Mesenchymal stem cell (in vitro differentiated cells and primary cell): ENCODE measurements at regions not wholly inside any gene's neighbourhood (a gene's known extent, or its start where the extent isn't known, plus 50 kb on each side); places are given as distances from the start of the nearest gene placed in this dataset.

Experiments used
- DNase-seq: peaks from one replicate; pipeline ENCODE4 v3.0.0-alpha.2; 2013
- H2AFZ ChIP-seq: one replicate; pipeline ENCODE4 v1.6.1; 2013; ENCODE audit warnings: low read depth, mild to moderate bottlenecking, control low read depth, inconsistent platforms, low read length, moderate library complexity
- H2AK5ac ChIP-seq: 2 replicates; pipeline ENCODE4 v1.6.1; 2013; ENCODE audit warnings: low read length, moderate library complexity, mild to moderate bottlenecking, inconsistent platforms; ENCODE audit not compliant: severe bottlenecking
- H2BK120ac ChIP-seq: one replicate; pipeline ENCODE4 v1.6.1; 2013; ENCODE audit warnings: low read depth, mild to moderate bottlenecking, inconsistent platforms, low read length, moderate library complexity
- H2BK12ac ChIP-seq, 2 experiments: one replicate each; pipeline ENCODE4 v1.6.1; 2013; ENCODE audit warnings: inconsistent platforms in 2 of 2, low read length in 2 of 2, mild to moderate bottlenecking in 2 of 2, moderate library complexity in 2 of 2, control low read depth in 1 of 2
- H2BK15ac ChIP-seq: one replicate; pipeline ENCODE4 v1.6.1; 2013; ENCODE audit warnings: mild to moderate bottlenecking, low read depth, inconsistent platforms; ENCODE audit not compliant: poor library complexity, severe bottlenecking
- H2BK5ac ChIP-seq: 2 replicates; pipeline ENCODE4 v1.6.1; 2013; ENCODE audit warnings: low read depth, mild to moderate bottlenecking, low read length, control low read depth, inconsistent platforms; ENCODE audit not compliant: poor library complexity, severe bottlenecking
- H3K14ac ChIP-seq, 2 experiments: one replicate each; pipeline ENCODE4 v1.6.1; 2013; ENCODE audit warnings: inconsistent platforms in 2 of 2, low read length in 2 of 2, control low read depth in 1 of 2, mild to moderate bottlenecking in 1 of 2, moderate library complexity in 1 of 2
- H3K18ac ChIP-seq, 2 experiments: one replicate each; pipeline ENCODE4 v1.6.1; 2013; ENCODE audit warnings: inconsistent platforms in 2 of 2, low read length in 2 of 2, control low read depth in 1 of 2, low read depth in 1 of 2, mild to moderate bottlenecking in 1 of 2
- H3K23ac ChIP-seq, 2 experiments: one replicate each; pipeline ENCODE4 v1.6.1; 2013; ENCODE audit warnings: inconsistent platforms in 2 of 2, low read length in 2 of 2, mild to moderate bottlenecking in 2 of 2, moderate library complexity in 2 of 2, control low read depth in 1 of 2
- H3K27ac ChIP-seq: 2 replicates; pipeline ENCODE4 v1.5.1; 2013; ENCODE audit warnings: mild to moderate bottlenecking, moderate library complexity, low read length, control low read depth, inconsistent platforms; ENCODE audit not compliant: poor library complexity, severe bottlenecking
- H3K27me3 ChIP-seq, 2 experiments: 2 replicates each; pipeline versions ENCODE4 v1.6.1 to v1.7.0; 2013; ENCODE audit warnings: low read length in 2 of 2, mild to moderate bottlenecking in 2 of 2, moderate library complexity in 2 of 2, control low read depth in 1 of 2, inconsistent platforms in 1 of 2; ENCODE audit not compliant: control insufficient read depth in 1 of 2, insufficient read depth in 1 of 2
- H3K36me3 ChIP-seq, 2 experiments: 2 replicates each; pipeline versions ENCODE4 v1.6.1 to v1.7.0; 2013; ENCODE audit warnings: low read length in 2 of 2, control low read depth in 1 of 2, inconsistent platforms in 1 of 2, low read depth in 1 of 2, mild to moderate bottlenecking in 1 of 2; ENCODE audit not compliant: insufficient read depth in 2 of 2, control insufficient read depth in 1 of 2
- H3K4ac ChIP-seq, 2 experiments: one replicate each; pipeline ENCODE4 v1.6.1; 2013; ENCODE audit warnings: inconsistent platforms in 2 of 2, low read length in 2 of 2, mild to moderate bottlenecking in 2 of 2, moderate library complexity in 2 of 2, control low read depth in 1 of 2, low read depth in 1 of 2
- H3K4me1 ChIP-seq: 2 replicates; pipeline ENCODE4 v1.6.1; 2013; ENCODE audit warnings: low read depth, low read length, control low read depth; ENCODE audit not compliant: control insufficient read depth, insufficient read depth
- H3K4me2 ChIP-seq: 2 replicates; pipeline ENCODE4 v1.6.1; 2013; ENCODE audit warnings: low read length, mild to moderate bottlenecking, inconsistent platforms; ENCODE audit not compliant: poor library complexity, severe bottlenecking
- H3K4me3 ChIP-seq, 2 experiments: 2 replicates each; pipeline versions ENCODE4 v1.5.1 to v1.7.0; 2013; ENCODE audit warnings: low read length in 2 of 2, mild to moderate bottlenecking in 2 of 2, control low read depth in 1 of 2, low read depth in 1 of 2; ENCODE audit not compliant: insufficient read depth in 1 of 2
- H3K79me1 ChIP-seq: replicated peaks from 2 replicates; pipeline ENCODE4 v1.6.1; 2013; ENCODE audit warnings: mild to moderate bottlenecking, control low read depth, low read length, inconsistent platforms; ENCODE audit not compliant: poor library complexity, severe bottlenecking
- H3K9ac ChIP-seq: 2 replicates; pipeline ENCODE4 v1.7.0; 2013; ENCODE audit warnings: mild to moderate bottlenecking, low read length, moderate library complexity
- H3K9me3 ChIP-seq: 2 replicates; pipeline ENCODE4 v1.7.0; 2013; ENCODE audit warnings: mild to moderate bottlenecking, low read length; ENCODE audit not compliant: control insufficient read depth
- H4K8ac ChIP-seq: one replicate; pipeline ENCODE4 v1.6.1; 2013; ENCODE audit warnings: inconsistent platforms, mild to moderate bottlenecking, low read length, moderate library complexity
- H4K91ac ChIP-seq: one replicate; pipeline ENCODE4 v1.6.1; 2013; ENCODE audit warnings: mild to moderate bottlenecking, low read length, inconsistent platforms
- WGBS: methylation state at CpG from one replicate; pipeline ENCODE4 v1.1.7; 2013; ENCODE audit warnings: mixed read lengths; 5-methylcytosine and 5-hydroxymethylcytosine counted together

DNA sequence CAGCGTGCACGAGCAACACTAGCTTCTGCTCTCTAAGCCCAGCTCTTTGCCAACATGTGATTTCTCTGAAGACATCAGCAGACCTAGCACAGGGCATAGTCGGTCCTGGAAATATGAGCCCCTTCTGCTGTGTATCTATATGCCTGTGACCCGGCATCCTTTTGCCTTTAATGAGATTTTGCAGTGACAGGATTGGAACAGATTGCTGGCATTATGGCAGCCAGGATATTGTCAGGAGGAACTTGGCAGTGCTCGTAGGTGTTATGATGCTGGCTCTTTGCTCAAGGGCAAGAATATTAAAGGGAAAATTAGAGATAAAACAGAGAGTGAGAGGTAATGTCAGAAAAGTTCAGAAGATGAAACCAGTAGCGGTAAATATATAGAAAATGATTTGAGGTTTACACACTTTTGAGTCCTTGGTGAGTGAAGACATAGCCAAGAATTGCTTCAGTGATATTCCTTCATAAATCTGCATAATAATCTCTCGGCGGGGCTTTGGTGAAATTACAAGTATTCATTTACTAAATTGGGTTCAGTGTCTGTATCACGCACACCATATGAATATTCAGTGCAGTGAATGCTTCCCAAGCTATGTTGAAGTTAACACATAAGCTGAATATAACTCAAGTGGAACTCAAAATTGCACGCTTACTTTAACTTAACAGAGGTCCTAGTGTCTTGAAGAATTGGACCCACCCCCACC, 502.1 kb upstream of the NR3C2 start:
- no peak for DNase-seq
- Histone ChIP-seq H3K79me1 (no peaks in the 10 kb centered on the region), H2BK5ac (no peak overlapping the region), H3K4me1 (no peaks in the 10 kb centered on the region), H3K23ac (no peak overlapping the region), H3K18ac (no peak overlapping the region), H4K91ac (no peak overlapping the region), H3K36me3 (no peaks in the 10 kb centered on the region), H3K9ac (no peak overlapping the region), H3K4me2 (no peak overlapping the region), H2BK12ac (no peak overlapping the region), H3K4ac (no peak overlapping the region), H2AFZ (no peak overlapping the region), H3K27ac (no peak overlapping the region), H3K14ac (no peak overlapping the region), H2AK5ac (no peak overlapping the region), H2BK15ac (no peak overlapping the region), H2BK120ac (no peak overlapping the region), H4K8ac (no peak overlapping the region), H3K27me3 (no peaks in the 10 kb centered on the region), H3K9me3 (peaks cover 9% of the 10 kb centered on the region), H3K4me3 (no peak overlapping the region)
- 79% methylated on average over 9 of the region's 10 CpGs for WGBS

DNA sequence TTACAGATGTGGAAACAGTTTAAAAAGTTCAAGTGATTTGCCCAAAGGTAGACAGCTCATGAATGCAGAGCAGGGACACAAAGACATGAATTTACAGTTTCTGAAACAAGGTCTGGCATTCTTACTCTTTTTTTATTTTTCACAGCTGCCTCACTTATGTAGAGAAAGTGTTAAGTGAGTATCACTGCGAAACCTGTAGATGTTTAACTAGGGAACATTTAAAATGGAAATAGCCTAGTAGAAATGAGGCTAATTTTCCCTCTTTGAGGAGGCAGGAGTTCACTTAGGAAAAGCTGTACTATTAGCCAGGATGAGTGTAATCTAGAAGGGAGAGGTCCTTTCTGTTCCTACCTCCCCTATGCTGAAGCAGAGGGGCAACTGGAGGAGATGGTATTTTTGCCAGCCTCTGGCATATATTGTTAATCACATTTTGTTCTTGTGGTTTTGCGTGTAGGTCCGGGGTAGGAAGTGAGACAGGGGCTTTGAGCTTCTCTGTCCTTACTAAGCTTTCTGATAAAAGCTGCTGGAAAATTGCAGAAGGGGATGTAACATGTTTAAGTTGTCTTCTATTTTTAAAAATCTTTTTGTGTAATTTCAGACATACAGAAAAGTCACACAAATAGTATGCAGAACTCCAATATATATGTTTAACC, 492.8 kb upstream of the NR3C2 start:
- Histone ChIP-seq H2BK5ac (no peak overlapping the region), H3K9ac (no peak overlapping the region), H2AK5ac (no peak overlapping the region), H3K23ac (no peak overlapping the region), H3K4me1 (no peaks in the 10 kb centered on the region), H3K9me3 (peaks cover 16% of the 10 kb centered on the region), H3K4me2 (no peak overlapping the region), H4K8ac (no peak overlapping the region), H3K4ac (no peak overlapping the region), H4K91ac (no peak overlapping the region), H3K14ac (no peak overlapping the region), H3K18ac (no peak overlapping the region), H2BK120ac (no peak overlapping the region), H2BK15ac (no peak overlapping the region), H3K79me1 (no peaks in the 10 kb centered on the region), H2BK12ac (no peak overlapping the region), H3K4me3 (no peak overlapping the region), H3K27me3 (no peaks in the 10 kb centered on the region), H3K27ac (no peak overlapping the region), H3K36me3 (no peaks in the 10 kb centered on the region), H2AFZ (no peak overlapping the region)
- DNase-seq: no peak
- WGBS: 52% methylated on average over 3 of the region's 3 CpGs

DNA sequence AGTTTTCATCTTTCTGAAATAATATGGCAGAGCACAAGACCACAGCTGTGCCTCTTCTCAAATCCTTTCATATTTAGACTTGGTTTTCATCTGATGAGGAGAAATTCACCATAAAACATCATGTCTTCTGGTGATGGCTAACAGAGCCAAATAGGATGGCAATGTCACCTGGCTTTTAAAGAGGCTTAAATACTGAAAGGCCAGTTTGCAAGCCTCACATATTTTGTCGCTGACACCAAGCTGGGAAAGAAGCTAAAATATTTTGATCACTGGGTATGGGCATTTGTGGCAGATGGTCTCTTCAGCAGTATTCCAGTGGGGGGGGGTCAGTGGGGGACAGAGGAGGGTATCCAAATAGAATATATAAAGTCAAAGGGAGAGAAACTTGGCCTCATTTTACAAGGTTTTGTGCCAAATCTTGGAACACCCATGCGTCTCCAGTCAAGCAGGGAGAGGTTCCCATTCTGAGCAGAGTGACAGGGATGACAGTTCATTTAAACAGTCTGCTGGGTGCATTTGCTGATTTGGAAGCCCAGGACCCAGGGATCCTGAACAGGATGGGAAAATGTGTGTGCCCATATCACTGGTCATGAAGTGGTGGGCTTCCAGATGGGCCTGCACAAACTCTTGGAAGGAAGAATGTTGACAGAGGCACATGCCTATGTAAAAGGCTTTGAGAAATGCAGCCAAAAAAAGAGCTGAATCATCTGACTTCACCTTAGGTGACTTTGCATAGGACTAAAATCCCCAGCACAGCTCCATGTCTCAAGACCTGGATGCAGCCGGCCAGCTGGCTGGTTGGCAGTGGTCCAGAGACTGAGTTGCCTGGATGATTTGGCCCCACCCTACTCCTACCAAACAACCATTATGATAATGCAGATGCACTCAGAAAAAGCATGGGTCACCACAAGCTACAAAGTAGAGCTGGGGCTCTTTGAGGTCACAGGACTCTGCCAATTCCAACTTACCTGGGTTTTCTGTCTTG, 484.4 kb upstream of the NR3C2 start:
- 90% methylated on average over 3 of the region's 3 CpGs for WGBS

DNA sequence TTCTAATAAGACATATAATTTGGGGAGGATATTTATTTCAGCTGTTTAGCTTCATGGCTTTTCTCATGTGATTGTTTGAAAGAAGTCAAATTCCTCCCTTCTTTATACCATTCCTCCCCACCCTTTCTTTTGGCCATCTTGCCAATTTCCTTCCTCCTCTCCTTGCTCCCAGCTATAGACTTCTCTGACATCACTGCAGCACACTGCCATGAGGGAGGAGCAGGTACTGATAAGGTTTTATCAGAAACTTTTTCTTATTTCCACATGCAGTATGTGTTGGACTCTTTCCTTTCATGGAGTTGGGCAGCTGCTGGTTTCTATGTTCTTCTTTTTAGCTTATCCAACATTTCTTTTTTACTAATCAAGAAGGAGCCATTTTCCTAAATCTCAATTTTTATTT, 481.7 kb upstream of the NR3C2 start:
- H2BK5ac ChIP-seq: no peak overlapping the region
- no peaks in the 10 kb centered on the region for H3K4me1 ChIP-seq
- no peak overlapping the region for H2BK12ac ChIP-seq
- H3K79me1 ChIP-seq: no peaks in the 10 kb centered on the region
- H3K27me3 ChIP-seq: no peaks in the 10 kb centered on the region
- no peak overlapping the region for H2BK15ac ChIP-seq
- H3K23ac ChIP-seq: no peak overlapping the region
- H3K36me3 ChIP-seq: no peaks in the 10 kb centered on the region
- no peak overlapping the region for H3K4me3 ChIP-seq
- H3K14ac ChIP-seq: no peak overlapping the region
- H3K9me3 ChIP-seq: peaks cover 7% of the 10 kb centered on the region
- H3K9ac ChIP-seq: no peak overlapping the region
- no peak overlapping the region for H4K91ac ChIP-seq
- no peak overlapping the region for H2AK5ac ChIP-seq
- no peak overlapping the region for H4K8ac ChIP-seq
- H2AFZ ChIP-seq: no peak overlapping the region
- H3K18ac ChIP-seq: no peak overlapping the region
- no peak overlapping the region for H3K4me2 ChIP-seq
- H3K4ac ChIP-seq: no peak overlapping the region
- no peak for DNase-seq
- no peak overlapping the region for H3K27ac ChIP-seq
- H2BK120ac ChIP-seq: no peak overlapping the region

More for the DNA sequence above, 484.4 kb upstream of the NR3C2 start:
- no peaks in the 10 kb centered on the region for H3K27me3 ChIP-seq
- H3K9ac ChIP-seq: no peak overlapping the region
- no peak overlapping the region for H3K27ac ChIP-seq
- H3K18ac ChIP-seq: no peak overlapping the region
- no peak overlapping the region for H4K8ac ChIP-seq
- H3K4ac ChIP-seq: no peak overlapping the region
- no peak overlapping the region for H2BK120ac ChIP-seq
- no peaks in the 10 kb centered on the region for H3K4me1 ChIP-seq
- no peak overlapping the region for H2AK5ac ChIP-seq
- H3K14ac ChIP-seq: no peak overlapping the region
- no peak overlapping the region for H2BK5ac ChIP-seq
- no peak overlapping the region for H2BK15ac ChIP-seq
- H4K91ac ChIP-seq: no peak overlapping the region
- H2AFZ ChIP-seq: no peak overlapping the region
- no peak overlapping the region for H3K4me3 ChIP-seq
- H3K4me2 ChIP-seq: no peak overlapping the region
- H3K36me3 ChIP-seq: no peaks in the 10 kb centered on the region
- DNase-seq: no peak
- H3K23ac ChIP-seq: no peak overlapping the region
- no peaks in the 10 kb centered on the region for H3K79me1 ChIP-seq
- peaks cover 19% of the 10 kb centered on the region for H3K9me3 ChIP-seq
- H2BK12ac ChIP-seq: no peak overlapping the region
